Activated gamma-delta T cell treated with Interleukin-2 at 50 U/mL for 16 hours (primary cell): ENCODE measurements at regions not wholly inside any gene's neighbourhood (a gene's known extent, or its start where the extent isn't known, plus 50 kb on each side); places are given as distances from the start of the nearest gene placed in this dataset.
A peak's percentile ranks its signal among the peaks of the same experiment; 100 is the strongest.

Source experiments
- DNase-seq: peaks from one replicate; pipeline ENCODE4 v3.0.0-alpha.2; 2020

GRCh38 chr5:96340357-96340756, 92.7 kb downstream of the PCSK1 start:
- DNase-seq: no peak

GRCh38 chr5:96339862-96340261, 93.2 kb downstream of the PCSK1 start:
- no peak for DNase-seq

GRCh38 chr5:96338624-96339415, 94.2 kb downstream of the PCSK1 start:
- DNase-seq: no peak

GRCh38 chr5:96338091-96338490, 95.0 kb downstream of the PCSK1 start:
- DNase-seq: no peak

GRCh38 chr5:96337048-96337781, 95.8 kb downstream of the PCSK1 start:
- no peak for DNase-seq

GRCh38 chr5:96336351-96336985, 96.6 kb downstream of the PCSK1 start:
- DNase-seq: peak; percentile 47

GRCh38 chr5:96335873-96336272, 97.2 kb downstream of the PCSK1 start:
- no peak for DNase-seq

GRCh38 chr5:96333391-96333790, 99.7 kb downstream of the PCSK1 start:
- no peak for DNase-seq

- no peak for DNase-seq
Observed at GRCh38 chr5:96332535-96333366, 100.3 kb downstream of the PCSK1 start.

GRCh38 chr5:96331681-96332361, 101.2 kb downstream of the PCSK1 start:
- no peak for DNase-seq

- no peak for DNase-seq
Observed at GRCh38 chr5:96331210-96331609, 101.8 kb downstream of the PCSK1 start.

- no peak for DNase-seq
Observed at GRCh38 chr5:96330530-96331140, 102.4 kb downstream of the PCSK1 start.

GRCh38 chr5:96329886-96330529, 103.0 kb downstream of the PCSK1 start:
- no peak for DNase-seq

GRCh38 chr5:96329289-96329688, 103.8 kb downstream of the PCSK1 start:
- no peak for DNase-seq

GRCh38 chr5:96327722-96328121, 105.3 kb downstream of the PCSK1 start:
- no peak for DNase-seq

GRCh38 chr5:96326902-96327301, 106.1 kb downstream of the PCSK1 start:
- DNase-seq: no peak

GRCh38 chr5:96324708-96325107, 108.3 kb downstream of the PCSK1 start:
- no peak for DNase-seq

GRCh38 chr5:96322865-96323264, 110.2 kb downstream of the PCSK1 start:
- no peak for DNase-seq

GRCh38 chr5:96322217-96322616, 110.8 kb downstream of the PCSK1 start:
- DNase-seq: no peak

- DNase-seq: no peak
Observed at GRCh38 chr5:96321345-96321744, 111.7 kb downstream of the PCSK1 start.

- no peak for DNase-seq
Observed at GRCh38 chr5:96320797-96321196, 112.3 kb downstream of the PCSK1 start.
